ENCODE measurements at regions not wholly inside any gene's neighbourhood (a gene's known extent, or its start where the extent isn't known, plus 50 kb on each side); places are given as distances from the start of the nearest gene placed in this dataset.

DNA sequence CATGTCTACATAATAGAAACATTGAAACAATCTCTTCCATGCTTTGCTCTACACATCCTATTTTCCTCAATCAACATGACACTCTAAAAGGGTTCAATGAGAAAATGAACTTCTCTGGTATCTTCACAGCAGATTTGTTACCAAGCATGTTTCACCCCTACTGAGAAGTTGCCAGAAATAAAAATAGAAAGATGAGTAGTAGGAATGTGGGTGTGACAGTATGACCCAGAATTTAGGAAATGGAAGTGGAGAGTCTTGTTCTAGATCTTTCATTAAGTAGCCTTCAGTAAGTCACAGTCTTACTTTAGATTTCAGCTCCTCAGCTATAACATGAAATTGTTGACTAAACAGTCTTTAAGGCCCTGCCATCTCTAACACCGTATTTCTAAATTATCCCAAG lies 581.8 kb downstream of the EFNA5 start:
- Histone ChIP-seq H3K4me2 (ENCODE audit: control insufficient read depth, extremely low read depth, insufficient read depth, low read depth, low read length) (no peak overlapping the region), H3K79me2 (ENCODE audit: control insufficient read depth, insufficient read depth, low read length) (no peaks in the 10 kb centered on the region), H3K27ac (ENCODE audit: control insufficient read depth, insufficient read depth, low read length) (no peak overlapping the region), H3K9ac (ENCODE audit: control insufficient read depth, extremely low read depth, insufficient read depth, low read length) (no peak overlapping the region), H3K27me3 (ENCODE audit: control insufficient read depth, extremely low read depth, insufficient read depth, low read length) (no peaks in the 10 kb centered on the region), H3K4me1 (ENCODE audit: control insufficient read depth, extremely low read depth, insufficient read depth, low read length) (no peaks in the 10 kb centered on the region), H4K20me1 (ENCODE audit: control insufficient read depth, extremely low read depth, insufficient read depth, low read length) (no peaks in the 10 kb centered on the region), H3K4me3 (ENCODE audit: control insufficient read depth in 2 of 3, extremely low read depth in 1 of 3, insufficient read depth in 2 of 3, low read depth in 1 of 3, low read length in 3 of 3) (no peak overlapping the region), H3K9me1 (ENCODE audit: control insufficient read depth, extremely low read depth, insufficient read depth, low read length) (no peaks in the 10 kb centered on the region), H2AFZ (ENCODE audit: control insufficient read depth, low read length) (no peak overlapping the region), H3K9me3 (ENCODE audit: control insufficient read depth, low read depth, low read length) (no peaks in the 10 kb centered on the region), H3K36me3 (ENCODE audit: control insufficient read depth in 2 of 2, extremely low read depth in 1 of 2, insufficient read depth in 2 of 2, low read length in 2 of 2) (no peaks in the 10 kb centered on the region)
- no peak for DNase-seq (ENCODE audit: low read depth, low spot score)
- TF ChIP-seq EZH2 (IDR thresholded peaks at IDR 0.05; ENCODE audit: low read length), result no peak
- TF ChIP-seq, protein P1, sequence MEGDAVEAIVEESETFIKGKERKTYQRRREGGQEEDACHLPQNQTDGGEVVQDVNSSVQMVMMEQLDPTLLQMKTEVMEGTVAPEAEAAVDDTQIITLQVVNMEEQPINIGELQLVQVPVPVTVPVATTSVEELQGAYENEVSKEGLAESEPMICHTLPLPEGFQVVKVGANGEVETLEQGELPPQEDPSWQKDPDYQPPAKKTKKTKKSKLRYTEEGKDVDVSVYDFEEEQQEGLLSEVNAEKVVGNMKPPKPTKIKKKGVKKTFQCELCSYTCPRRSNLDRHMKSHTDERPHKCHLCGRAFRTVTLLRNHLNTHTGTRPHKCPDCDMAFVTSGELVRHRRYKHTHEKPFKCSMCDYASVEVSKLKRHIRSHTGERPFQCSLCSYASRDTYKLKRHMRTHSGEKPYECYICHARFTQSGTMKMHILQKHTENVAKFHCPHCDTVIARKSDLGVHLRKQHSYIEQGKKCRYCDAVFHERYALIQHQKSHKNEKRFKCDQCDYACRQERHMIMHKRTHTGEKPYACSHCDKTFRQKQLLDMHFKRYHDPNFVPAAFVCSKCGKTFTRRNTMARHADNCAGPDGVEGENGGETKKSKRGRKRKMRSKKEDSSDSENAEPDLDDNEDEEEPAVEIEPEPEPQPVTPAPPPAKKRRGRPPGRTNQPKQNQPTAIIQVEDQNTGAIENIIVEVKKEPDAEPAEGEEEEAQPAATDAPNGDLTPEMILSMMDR (optimal IDR thresholded peaks at IDR 0.05 in 1 of 3, IDR thresholded peaks at IDR 0.05 in 1 of 3, conservative IDR thresholded peaks at IDR 0.05 in 1 of 3; ENCODE audit: extremely low read depth in 1 of 3, insufficient read depth in 2 of 3, low read length in 3 of 3), result no peak
- dilution Hi-C loops (cut with MboI; ENCODE audit: extremely low pct_ligation_motif_present, low sequenced_read_pairs), result no loop called here
- FAIRE-seq, result no peak

DNA sequence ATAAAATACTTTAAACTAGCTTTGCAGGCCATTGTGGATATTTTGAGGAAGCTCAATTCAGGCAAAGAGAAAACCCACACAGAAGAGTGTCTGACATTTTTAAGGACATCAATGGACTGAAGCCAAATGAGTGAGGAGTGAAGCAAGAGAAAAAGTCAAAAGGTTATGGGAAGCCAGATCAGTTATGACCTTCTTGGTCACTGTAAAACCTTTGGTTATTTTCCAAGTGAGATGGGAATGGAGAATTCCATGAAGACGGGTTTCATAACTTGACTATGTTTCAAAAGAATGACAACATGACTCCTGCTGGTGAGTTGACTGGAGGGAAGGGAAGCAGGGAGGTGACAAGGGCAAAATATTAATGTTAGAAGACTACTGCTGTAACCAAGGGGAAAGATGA lies 585.2 kb downstream of the EFNA5 start:
- H3K9ac ChIP-seq (ENCODE audit: control insufficient read depth, extremely low read depth, insufficient read depth, low read length), result no peak overlapping the region
- no peak overlapping the region for H3K4me3 ChIP-seq (ENCODE audit: control insufficient read depth in 2 of 3, extremely low read depth in 1 of 3, insufficient read depth in 2 of 3, low read depth in 1 of 3, low read length in 3 of 3)
- H3K4me2 ChIP-seq (ENCODE audit: control insufficient read depth, extremely low read depth, insufficient read depth, low read depth, low read length), result no peak overlapping the region
- TF ChIP-seq, protein P1 (optimal IDR thresholded peaks at IDR 0.05 in 1 of 3, IDR thresholded peaks at IDR 0.05 in 1 of 3, conservative IDR thresholded peaks at IDR 0.05 in 1 of 3; ENCODE audit: extremely low read depth in 1 of 3, insufficient read depth in 2 of 3, low read length in 3 of 3), result no peak
- TF ChIP-seq EZH2 (IDR thresholded peaks at IDR 0.05; ENCODE audit: low read length), result no peak
- dilution Hi-C loops (cut with MboI; ENCODE audit: extremely low pct_ligation_motif_present, low sequenced_read_pairs), result no loop called here
- H3K27me3 ChIP-seq (ENCODE audit: control insufficient read depth, extremely low read depth, insufficient read depth, low read length), result no peaks in the 10 kb centered on the region
- no peaks in the 10 kb centered on the region for H3K9me1 ChIP-seq (ENCODE audit: control insufficient read depth, extremely low read depth, insufficient read depth, low read length)
- no peaks in the 10 kb centered on the region for H3K9me3 ChIP-seq (ENCODE audit: control insufficient read depth, low read depth, low read length)
- no peaks in the 10 kb centered on the region for H4K20me1 ChIP-seq (ENCODE audit: control insufficient read depth, extremely low read depth, insufficient read depth, low read length)
- no peaks in the 10 kb centered on the region for H3K36me3 ChIP-seq (ENCODE audit: control insufficient read depth in 2 of 2, extremely low read depth in 1 of 2, insufficient read depth in 2 of 2, low read length in 2 of 2)
- no peak overlapping the region for H3K27ac ChIP-seq (ENCODE audit: control insufficient read depth, insufficient read depth, low read length)
- H2AFZ ChIP-seq (ENCODE audit: control insufficient read depth, low read length), result no peak overlapping the region
- H3K4me1 ChIP-seq (ENCODE audit: control insufficient read depth, extremely low read depth, insufficient read depth, low read length), result no peaks in the 10 kb centered on the region
- no peaks in the 10 kb centered on the region for H3K79me2 ChIP-seq (ENCODE audit: control insufficient read depth, insufficient read depth, low read length)
- FAIRE-seq, result no peak
- DNase-seq (ENCODE audit: low read depth, low spot score), result no peak
